ENCODE measurements at regions not wholly inside any gene's neighbourhood (a gene's known extent, or its start where the extent isn't known, plus 50 kb on each side); places are given as distances from the start of the nearest gene placed in this dataset.

DNA sequence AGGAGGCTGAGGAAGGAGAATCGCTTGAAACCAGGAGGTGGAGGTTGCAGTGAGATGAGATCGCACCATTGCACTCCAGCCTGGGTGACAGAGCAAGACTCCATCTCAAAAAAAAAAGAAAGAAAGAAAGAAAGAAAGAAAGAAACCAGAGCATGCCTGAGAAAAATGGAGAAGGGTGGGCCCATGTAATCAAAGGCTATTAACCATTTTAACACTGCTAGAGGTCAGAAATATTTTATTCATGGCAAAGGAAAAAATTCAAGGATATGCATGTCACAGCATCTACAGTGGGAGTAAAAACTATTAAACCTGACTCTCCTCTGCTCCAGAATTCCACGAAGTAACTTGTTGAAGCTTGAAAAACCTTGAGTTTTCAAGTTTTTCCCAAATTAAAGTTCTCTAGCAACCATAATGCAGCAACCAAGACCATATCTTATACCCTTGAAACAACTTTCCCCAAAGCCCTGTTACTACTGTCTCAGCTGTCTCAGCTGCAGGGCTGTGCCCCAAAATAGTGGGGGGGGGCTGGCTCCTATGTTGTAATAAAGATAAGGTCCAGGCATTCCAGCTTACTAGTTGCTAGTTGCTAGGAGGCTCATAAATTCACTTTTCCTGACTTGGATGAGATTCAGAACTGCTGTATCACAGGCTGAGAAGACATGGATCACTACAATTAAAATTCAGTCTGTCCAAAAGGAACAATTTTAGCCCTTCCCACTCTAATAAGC lies 112.9 kb upstream of the SOD1 start:
- TF ChIP-seq RAD21 (conservative IDR thresholded peaks at IDR 0.05) (no peak), EP300 (conservative IDR thresholded peaks at IDR 0.05; ENCODE audit: poor library complexity, severe bottlenecking) (no peak), POLR2AphosphoS5 (IDR thresholded peaks at IDR 0.05) (no peak), EZH2 (IDR thresholded peaks at IDR 0.05; ENCODE audit: borderline replicate concordance, insufficient read depth, low read length, poor library complexity, severe bottlenecking) (no peak), TAF1 (IDR thresholded peaks at IDR 0.05; ENCODE audit: low read depth) (no peak)
- TF ChIP-seq, protein P1, sequence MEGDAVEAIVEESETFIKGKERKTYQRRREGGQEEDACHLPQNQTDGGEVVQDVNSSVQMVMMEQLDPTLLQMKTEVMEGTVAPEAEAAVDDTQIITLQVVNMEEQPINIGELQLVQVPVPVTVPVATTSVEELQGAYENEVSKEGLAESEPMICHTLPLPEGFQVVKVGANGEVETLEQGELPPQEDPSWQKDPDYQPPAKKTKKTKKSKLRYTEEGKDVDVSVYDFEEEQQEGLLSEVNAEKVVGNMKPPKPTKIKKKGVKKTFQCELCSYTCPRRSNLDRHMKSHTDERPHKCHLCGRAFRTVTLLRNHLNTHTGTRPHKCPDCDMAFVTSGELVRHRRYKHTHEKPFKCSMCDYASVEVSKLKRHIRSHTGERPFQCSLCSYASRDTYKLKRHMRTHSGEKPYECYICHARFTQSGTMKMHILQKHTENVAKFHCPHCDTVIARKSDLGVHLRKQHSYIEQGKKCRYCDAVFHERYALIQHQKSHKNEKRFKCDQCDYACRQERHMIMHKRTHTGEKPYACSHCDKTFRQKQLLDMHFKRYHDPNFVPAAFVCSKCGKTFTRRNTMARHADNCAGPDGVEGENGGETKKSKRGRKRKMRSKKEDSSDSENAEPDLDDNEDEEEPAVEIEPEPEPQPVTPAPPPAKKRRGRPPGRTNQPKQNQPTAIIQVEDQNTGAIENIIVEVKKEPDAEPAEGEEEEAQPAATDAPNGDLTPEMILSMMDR (IDR thresholded peaks at IDR 0.05; ENCODE audit: poor library complexity, severe bottlenecking): no peak

All from neural cell (in vitro differentiated cells).